Testis (tissue), 2 donors: ENCODE measurements at regions not wholly inside any gene's neighbourhood (a gene's known extent, or its start where the extent isn't known, plus 50 kb on each side); places are given as distances from the start of the nearest gene placed in this dataset.
"Not testable (repeated sequence)": the region's sequence is repeated elsewhere in the genome, so short reads cannot be mapped to it uniquely, and the experiment has no call there.

ENCODE experiments used
- DNase-seq: peaks from one replicate; pipeline ENCODE4 v3.0.0-alpha.2; 2019
- H3K27ac ChIP-seq, 2 donors: fragments of 200-600 bp; sonication (generic); one replicate each; pipeline ENCODE4 v1.5.1; 2019
- H3K27me3 ChIP-seq: fragments of 200-600 bp; sonication (generic); one replicate; pipeline ENCODE4 v1.5.1; 2019
- H3K36me3 ChIP-seq: fragments of 200-600 bp; sonication (generic); one replicate; pipeline ENCODE4 v1.5.1; 2017; ENCODE audit warnings: low read depth; ENCODE audit errors: missing control alignments
- H3K4me1 ChIP-seq: fragments of 200-600 bp; sonication (generic); one replicate; pipeline ENCODE4 v1.5.1; 2019
- H3K4me3 ChIP-seq, 2 donors: fragments of 200-600 bp; sonication (generic); one replicate each; pipeline ENCODE4 v1.5.1; 2017 to 2019
- H3K9me3 ChIP-seq: fragments of 200-600 bp; sonication (generic); one replicate; pipeline ENCODE4 v1.5.1; 2017
- CTCF ChIP-seq, 3 experiments: fragments of 450-650 bp in 2 of 3; fragments of 200-600 bp in 1 of 3; sonication (generic) in 1 of 3; IDR thresholded peaks; one replicate each; pipeline ENCODE4 v1.5.1; 2016 to 2019; ENCODE audit warnings: antibody characterized with exemption in 3 of 3, mild to moderate bottlenecking in 2 of 3, moderate library complexity in 1 of 3
- POLR2A ChIP-seq: fragments of 450-650 bp; IDR thresholded peaks from one replicate; pipeline ENCODE4 v1.6.1; 2017; ENCODE audit warnings: antibody characterized with exemption, mild to moderate bottlenecking, moderate library complexity
- WGBS, 2 donors: methylation state at CpG; one replicate each; pipeline ENCODE4 v1.1.5; 2018; 5-methylcytosine and 5-hydroxymethylcytosine counted together
- intact Hi-C: fragments of 100-400 bp; cut with DNase I; formaldehyde crosslinking; loops from one replicate; pipeline ENCODE4 v1.15.1; 2023; ENCODE audit warnings: low total_unique reads

DNA sequence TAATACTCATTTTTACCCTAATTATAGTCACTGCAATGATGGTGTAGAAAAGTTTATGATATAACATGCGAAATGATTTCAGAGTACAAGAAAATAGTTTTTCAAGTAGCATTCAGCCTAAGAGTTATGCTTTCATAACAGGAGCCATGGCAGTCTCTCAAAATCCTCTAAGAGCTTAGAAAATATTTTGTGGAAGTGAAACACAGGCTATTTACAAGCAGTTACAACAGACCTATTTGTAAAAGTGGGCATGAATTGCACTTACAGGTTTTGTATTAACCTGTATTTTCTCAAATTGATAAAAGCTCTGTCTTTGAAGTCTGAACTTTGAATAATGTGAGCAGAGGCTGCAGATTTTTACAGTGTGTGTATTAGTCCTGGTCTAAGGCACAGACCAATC is 523.3 kb downstream of the LRRC70 start:
- no peaks in the 10 kb centered on the region for H3K4me1 ChIP-seq
- no peak for TF ChIP-seq POLR2A
- no peak overlapping the region for H3K27ac ChIP-seq
- no peak overlapping the region for H3K4me3 ChIP-seq
- H3K36me3 ChIP-seq: no peaks in the 10 kb centered on the region
- H3K9me3 ChIP-seq: no peaks in the 10 kb centered on the region
- H3K27me3 ChIP-seq: no peaks in the 10 kb centered on the region
- intact Hi-C loops: no loop called here
- WGBS, 2 donors: 77 to 81% methylated on average over 1 of the region's 1 CpG
- DNase-seq: no peak

GRCh38 chr5:63097286-63097685 is 518.7 kb downstream of the LRRC70 start:
- Histone ChIP-seq H3K27me3 (no peaks in the 10 kb centered on the region), H3K36me3 (no peaks in the 10 kb centered on the region), H3K9me3 (no peaks in the 10 kb centered on the region), H3K4me3 (no peak overlapping the region), H3K27ac (no peak overlapping the region), H3K4me1 (no peaks in the 10 kb centered on the region)
- DNase-seq: no peak
- intact Hi-C loops: no loop called here
- 79 to 89% methylated on average over 1 of the region's 1 CpG for WGBS, 2 donors
- no peak for TF ChIP-seq CTCF (IDR thresholded peaks at IDR 0.05)

- H3K4me3 ChIP-seq: no peak overlapping the region
- H3K27me3 ChIP-seq: no peaks in the 10 kb centered on the region
- WGBS, 2 donors: 66 to 78% methylated on average over 6 of the region's 6 CpGs
- no peaks in the 10 kb centered on the region for H3K36me3 ChIP-seq
- intact Hi-C loops: no loop called here
- H3K27ac ChIP-seq: no peak overlapping the region
- DNase-seq: no peak
- no peaks in the 10 kb centered on the region for H3K9me3 ChIP-seq
- H3K4me1 ChIP-seq: no peaks in the 10 kb centered on the region
- TF ChIP-seq CTCF (IDR thresholded peaks at IDR 0.05): no peak
These were observed 516.1 kb downstream of the LRRC70 start for GRCh38 chr5:63094730-63095129.

DNA sequence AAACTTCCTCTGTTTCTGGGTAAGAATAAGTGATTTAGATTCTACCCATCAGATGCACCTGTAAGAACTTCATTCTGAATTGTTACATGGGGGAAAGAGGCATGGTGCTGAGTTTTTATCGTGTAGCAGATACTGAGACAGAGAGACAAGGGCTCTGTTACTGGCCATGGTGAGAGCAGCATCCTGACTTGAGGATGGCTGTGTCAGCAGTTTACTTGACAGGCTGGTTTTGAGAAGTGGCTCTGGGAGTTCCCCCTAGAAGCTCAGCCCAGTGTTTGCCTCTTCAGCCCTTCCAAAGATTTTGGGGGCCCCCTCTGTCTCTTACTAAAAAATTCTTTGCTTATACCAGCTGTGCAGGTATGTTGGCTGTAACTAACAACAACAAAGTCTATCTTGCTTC is 510.5 kb downstream of the LRRC70 start:
- no peaks in the 10 kb centered on the region for H3K27me3 ChIP-seq
- no peak overlapping the region for H3K27ac ChIP-seq
- no peak for DNase-seq
- no peaks in the 10 kb centered on the region for H3K9me3 ChIP-seq
- H3K4me3 ChIP-seq: no peak overlapping the region
- no peaks in the 10 kb centered on the region for H3K36me3 ChIP-seq
- no peak for TF ChIP-seq POLR2A
- no peak for TF ChIP-seq CTCF (IDR thresholded peaks at IDR 0.05)
- intact Hi-C loops: no loop called here
- WGBS, 2 donors: 68 to 84% methylated on average over 1 of the region's 1 CpG
- no peaks in the 10 kb centered on the region for H3K4me1 ChIP-seq

GRCh38 chr5:63085561-63085960 is 506.9 kb downstream of the LRRC70 start:
- no peak overlapping the region for H3K4me3 ChIP-seq
- H3K36me3 ChIP-seq: no peaks in the 10 kb centered on the region
- no peaks in the 10 kb centered on the region for H3K4me1 ChIP-seq
- no peak for DNase-seq
- no peaks in the 10 kb centered on the region for H3K9me3 ChIP-seq
- intact Hi-C loops: no loop called here
- no peak for TF ChIP-seq CTCF (IDR thresholded peaks at IDR 0.05)
- no peak for TF ChIP-seq POLR2A
- no peak overlapping the region for H3K27ac ChIP-seq
- no peaks in the 10 kb centered on the region for H3K27me3 ChIP-seq
- 65 to 85% methylated on average over 2 of the region's 2 CpGs for WGBS, 2 donors

GRCh38 chr5:63083689-63084088 is 505.1 kb downstream of the LRRC70 start:
- 74 to 94% methylated on average over 9 to 20 of the region's 22 CpGs for WGBS, 2 donors
- DNase-seq, intact Hi-C loops, H3K9me3 ChIP-seq, H3K36me3 ChIP-seq, H3K27me3 ChIP-seq, H3K4me1 ChIP-seq, H3K4me3 ChIP-seq, H3K27ac ChIP-seq: not testable (repeated sequence)
